ENCODE measurements at regions not wholly inside any gene's neighbourhood (a gene's known extent, or its start where the extent isn't known, plus 50 kb on each side); places are given as distances from the start of the nearest gene placed in this dataset.

DNA sequence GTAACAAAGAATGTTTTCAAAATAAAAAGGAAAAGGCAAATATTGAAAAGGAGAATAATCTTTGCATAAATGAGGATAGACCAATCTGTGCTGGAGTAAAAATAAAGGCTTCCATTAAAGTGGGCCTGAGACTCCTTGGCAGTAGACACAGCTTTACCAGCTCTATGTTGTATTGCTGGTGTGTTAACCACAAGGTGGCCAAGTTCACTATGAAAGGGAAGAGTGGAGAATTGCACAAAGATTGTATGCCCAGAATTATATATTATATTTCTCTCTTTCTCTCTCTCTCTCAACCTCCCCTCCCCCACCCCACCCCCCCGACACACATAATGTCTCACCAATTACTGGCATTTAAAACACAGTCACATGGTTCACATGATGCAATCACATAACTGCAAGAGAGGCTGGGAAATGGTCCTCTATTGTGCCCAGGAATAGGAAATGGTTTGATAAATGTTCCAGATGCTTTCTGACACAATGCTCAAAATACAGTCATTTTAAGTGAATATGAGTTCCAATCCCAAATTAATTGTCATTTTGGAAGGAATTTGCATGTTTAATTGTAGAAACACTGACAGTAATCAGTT lies 222.6 kb upstream of the SYT1 start:
- Histone ChIP-seq H4K8ac (ENCODE audit: low read depth in 2 of 2, low read length in 2 of 2) (no peak overlapping the region), H3K9me1 (ENCODE audit: insufficient read depth, low read length) (no peaks in the 10 kb centered on the region), H3K23ac (ENCODE audit: low read depth, low read length) (no peak overlapping the region), H2AK5ac (ENCODE audit: low read depth, low read length) (no peak overlapping the region), H3K4me1 (ENCODE audit: control insufficient read depth, insufficient read depth, low read length) (no peaks in the 10 kb centered on the region), H3K79me1 (ENCODE audit: low read depth in 1 of 2, low read length in 2 of 2) (no peaks in the 10 kb centered on the region), H2AFZ (replicated peaks; ENCODE audit: low read length, poor library complexity) (no peak overlapping the region), H3K4ac (ENCODE audit: low read depth, low read length) (no peak overlapping the region), H4K20me1 (ENCODE audit: insufficient read depth, low read length) (no peaks in the 10 kb centered on the region), H4K91ac (ENCODE audit: insufficient read depth, low read depth, low read length) (no peak overlapping the region), H2BK120ac (ENCODE audit: low read depth, low read length) (no peak overlapping the region), H2BK20ac (ENCODE audit: low read depth, low read length) (no peak overlapping the region), H2BK15ac (ENCODE audit: low read depth, low read length) (no peak overlapping the region), H3K4me3 (ENCODE audit: insufficient read depth, low read depth, low read length) (no peak overlapping the region), H3K18ac (ENCODE audit: low read depth, low read length) (no peak overlapping the region), H3K27me3 (ENCODE audit: control insufficient read depth, insufficient read depth, low read length) (no peaks in the 10 kb centered on the region), H3K4me2 (ENCODE audit: low read depth, low read length) (no peak overlapping the region), H3K36me3 (ENCODE audit: control insufficient read depth, insufficient read depth, low read length) (no peaks in the 10 kb centered on the region), H3K56ac (ENCODE audit: extremely low read depth, insufficient read depth, low read length) (no peak overlapping the region), H2BK5ac (ENCODE audit: low read depth, low read length, poor library complexity, severe bottlenecking) (no peak overlapping the region), H3K9ac (ENCODE audit: low read depth, low read length) (no peak overlapping the region), H2AK9ac (replicated peaks; ENCODE audit: low read depth, low read length, poor library complexity) (no peak overlapping the region), H3K27ac (ENCODE audit: insufficient read depth, low read length) (no peak overlapping the region), H3K9me3 (ENCODE audit: control insufficient read depth, insufficient read depth, low read length) (no peaks in the 10 kb centered on the region), H3K14ac (replicated peaks; ENCODE audit: low read depth, low read length) (no peak overlapping the region), H4K5ac (ENCODE audit: low read depth, low read length) (no peak overlapping the region)
- WGBS, 2 experiments (ENCODE audit: extremely low coverage in 2 of 2, insufficient read length in 1 of 2): no CpG with 5 or more reads among the region's 1 CpG
- in situ Hi-C loops (cut with MboI; ENCODE audit: low sequenced_read_pairs): no loop called here
- DNase-seq: peak; percentile 4
- ChIA-PET CTCF (no interaction called here), POLR2A (ENCODE audit: unreplicated experiment) (no interaction called here)
- no TSS peak for BruUV-seq (replicated peaks)
- ATAC-seq (ENCODE audit: low read depth): no peak
- no peak for TF ChIP-seq CHD1 (IDR thresholded peaks at IDR 0.05; ENCODE audit: low read depth, low read length)
- peak; percentile 39; the same call in 1 of the 2 replicates for TF ChIP-seq CEBPB (IDR thresholded peaks at IDR 0.05; ENCODE audit: low read depth, low read length)
- no peak for TF ChIP-seq SMC3 (IDR thresholded peaks at IDR 0.05; ENCODE audit: low read depth, low read length)
- TF ChIP-seq, protein P1, sequence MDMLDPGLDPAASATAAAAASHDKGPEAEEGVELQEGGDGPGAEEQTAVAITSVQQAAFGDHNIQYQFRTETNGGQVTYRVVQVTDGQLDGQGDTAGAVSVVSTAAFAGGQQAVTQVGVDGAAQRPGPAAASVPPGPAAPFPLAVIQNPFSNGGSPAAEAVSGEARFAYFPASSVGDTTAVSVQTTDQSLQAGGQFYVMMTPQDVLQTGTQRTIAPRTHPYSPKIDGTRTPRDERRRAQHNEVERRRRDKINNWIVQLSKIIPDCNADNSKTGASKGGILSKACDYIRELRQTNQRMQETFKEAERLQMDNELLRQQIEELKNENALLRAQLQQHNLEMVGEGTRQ (IDR thresholded peaks at IDR 0.05; ENCODE audit: low read depth, low read length): no peak
- 0 out of 2 replicates have a peak, but pooled peaks have one; percentile 7 for TF ChIP-seq CTCF (conservative IDR thresholded peaks at IDR 0.05; ENCODE audit: low read depth, low read length)
- TF ChIP-seq POLR2A (IDR thresholded peaks at IDR 0.05; ENCODE audit: low read depth, low read length): no peak
- dilution Hi-C loops (cut with HindIII; ENCODE audit: low sequenced_read_pairs, unreplicated experiment): no loop called here
- intact Hi-C loops (cut with micrococcal nuclease): no loop called here
